ENCODE measurements at regions not wholly inside any gene's neighbourhood (a gene's known extent, or its start where the extent isn't known, plus 50 kb on each side); places are given as distances from the start of the nearest gene placed in this dataset.
A peak's percentile ranks its signal among the peaks of the same experiment; 100 is the strongest.

GRCh38 chr3:107921038-107921437 is 169.8 kb downstream of the CD47 start:
- no peak for TF ChIP-seq CTCF (IDR thresholded peaks at IDR 0.05; ENCODE audit: insufficient read depth, low read length)
- DNase-seq (ENCODE audit: low read depth), result no peak
- no peak overlapping the region for H3K4me3 ChIP-seq (ENCODE audit: low read depth, low read length)

GRCh38 chr3:107920538-107920937 is 170.3 kb downstream of the CD47 start:
- no peak for DNase-seq (ENCODE audit: low read depth)
- TF ChIP-seq CTCF (IDR thresholded peaks at IDR 0.05; ENCODE audit: insufficient read depth, low read length), result no peak
- H3K4me3 ChIP-seq (ENCODE audit: low read depth, low read length), result no peak overlapping the region

GRCh38 chr3:107919239-107919638 is 171.6 kb downstream of the CD47 start:
- DNase-seq (ENCODE audit: low read depth), result no peak
- no peak for TF ChIP-seq CTCF (IDR thresholded peaks at IDR 0.05; ENCODE audit: insufficient read depth, low read length)
- no peak overlapping the region for H3K4me3 ChIP-seq (ENCODE audit: low read depth, low read length)

GRCh38 chr3:107916171-107916570 is 174.7 kb downstream of the CD47 start:
- H3K4me3 ChIP-seq (ENCODE audit: low read depth, low read length), result no peak overlapping the region
- TF ChIP-seq CTCF (IDR thresholded peaks at IDR 0.05; ENCODE audit: insufficient read depth, low read length), result no peak
- DNase-seq (ENCODE audit: low read depth), result no peak

GRCh38 chr3:107915706-107916105 is 175.1 kb downstream of the CD47 start:
- no peak for DNase-seq (ENCODE audit: low read depth)
- no peak for TF ChIP-seq CTCF (IDR thresholded peaks at IDR 0.05; ENCODE audit: insufficient read depth, low read length)
- H3K4me3 ChIP-seq (ENCODE audit: low read depth, low read length), result no peak overlapping the region

- no peak for TF ChIP-seq CTCF (IDR thresholded peaks at IDR 0.05; ENCODE audit: insufficient read depth, low read length)
- DNase-seq (ENCODE audit: low read depth), result peak; percentile 35
- no peak overlapping the region for H3K4me3 ChIP-seq (ENCODE audit: low read depth, low read length)
Measured at GRCh38 chr3:107913701-107914100, 177.1 kb downstream of the CD47 start.

GRCh38 chr3:107911337-107912000 is 179.4 kb downstream of the CD47 start:
- H3K4me3 ChIP-seq (ENCODE audit: low read depth, low read length), result no peak overlapping the region
- no peak for DNase-seq (ENCODE audit: low read depth)
- TF ChIP-seq CTCF (IDR thresholded peaks at IDR 0.05; ENCODE audit: insufficient read depth, low read length), result no peak

Data from fibroblast of the aortic adventitia (primary cell).